IMR-90 (cell line): ENCODE measurements at regions not wholly inside any gene's neighbourhood (a gene's known extent, or its start where the extent isn't known, plus 50 kb on each side); places are given as distances from the start of the nearest gene placed in this dataset.

Source experiments
- ATAC-seq: fragments of 200-7000 bp; cut with Tn5 transposase; 2 replicates; pipeline ENCODE4 v1.9.1; 2020; ENCODE audit warnings: low read depth, mild to moderate bottlenecking, moderate library complexity
- BruUV-seq: library from RNA; stranded (reverse); fragments of 400-500 nt; replicated peaks from 2 replicates; lab custom pipeline; 2021; lab: Mats Ljungman, UMichigan
- CTCF ChIA-PET: fragments of 300-600 bp; formaldehyde crosslinking; extraction: SDS; loops from one replicate; lab custom pipeline; 2021; ENCODE audit warnings: antibody characterized with exemption; lab: Yijun Ruan, JAX
- POLR2A ChIA-PET: fragments of 300-600 bp; sonication (Branson Sonifier 250); formaldehyde crosslinking; loops from one replicate; lab custom pipeline; 2022; ENCODE audit warnings: antibody characterized with exemption; ENCODE audit not compliant: unreplicated experiment; lab: Charles Lee
- DNase-seq: peaks from one replicate; pipeline ENCODE4 v3.0.0; 2013
- H2AFZ ChIP-seq: replicated peaks from 2 replicates; pipeline ENCODE3; 2013; ENCODE audit warnings: low read length, mild to moderate bottlenecking; ENCODE audit not compliant: poor library complexity
- H2AK5ac ChIP-seq: 2 replicates; pipeline ENCODE4 v1.6.1; 2013; ENCODE audit warnings: low read depth, low read length, inconsistent platforms
- H2AK9ac ChIP-seq: replicated peaks from 2 replicates; pipeline ENCODE3; 2013; ENCODE audit warnings: mild to moderate bottlenecking, low read depth, low read length, moderate library complexity; ENCODE audit not compliant: poor library complexity
- H2BK120ac ChIP-seq: 2 replicates; pipeline ENCODE4 v1.6.1; 2013; ENCODE audit warnings: low read depth, low read length, inconsistent platforms
- H2BK15ac ChIP-seq: 3 replicates; pipeline ENCODE4 v1.6.1; 2013; ENCODE audit warnings: low read depth, low read length, inconsistent platforms
- H2BK20ac ChIP-seq: 2 replicates; pipeline ENCODE4 v1.6.1; 2013; ENCODE audit warnings: low read depth, mild to moderate bottlenecking, inconsistent platforms, low read length, moderate library complexity
- H2BK5ac ChIP-seq: 2 replicates; pipeline ENCODE4 v1.6.1; 2013; ENCODE audit warnings: mild to moderate bottlenecking, low read depth, low read length, inconsistent platforms; ENCODE audit not compliant: poor library complexity, severe bottlenecking
- H3K14ac ChIP-seq: replicated peaks from 2 replicates; pipeline ENCODE4 v1.6.1; 2013; ENCODE audit warnings: low read depth, low read length, inconsistent platforms
- H3K18ac ChIP-seq: 2 replicates; pipeline ENCODE4 v1.6.1; 2013; ENCODE audit warnings: low read depth, low read length, control low read depth
- H3K23ac ChIP-seq: 2 replicates; pipeline ENCODE4 v1.6.1; 2013; ENCODE audit warnings: low read depth, low read length, inconsistent platforms
- H3K27ac ChIP-seq: 2 replicates; pipeline ENCODE4 v1.5.1; 2013; ENCODE audit warnings: mild to moderate bottlenecking, control low read depth, low read length; ENCODE audit not compliant: insufficient read depth
- H3K27me3 ChIP-seq: 2 replicates; pipeline ENCODE4 v1.6.1; 2013; ENCODE audit warnings: low read length; ENCODE audit not compliant: control insufficient read depth, insufficient read depth
- H3K36me3 ChIP-seq: 2 replicates; pipeline ENCODE4 v1.6.1; 2013; ENCODE audit warnings: low read length, mixed read lengths; ENCODE audit not compliant: control insufficient read depth, insufficient read depth
- H3K4ac ChIP-seq: 2 replicates; pipeline ENCODE4 v1.6.1; 2013; ENCODE audit warnings: low read depth, low read length, inconsistent platforms
- H3K4me1 ChIP-seq: 2 replicates; pipeline ENCODE4 v1.6.1; 2013; ENCODE audit warnings: low read length, mixed read lengths; ENCODE audit not compliant: control insufficient read depth, insufficient read depth
- H3K4me2 ChIP-seq: 2 replicates; pipeline ENCODE4 v1.6.1; 2013; ENCODE audit warnings: low read depth, mild to moderate bottlenecking, control low read depth, low read length, moderate library complexity
- H3K4me3 ChIP-seq: 2 replicates; pipeline ENCODE4 v1.5.1; 2013; ENCODE audit warnings: low read depth, mild to moderate bottlenecking, control low read depth, low read length, moderate library complexity; ENCODE audit not compliant: insufficient read depth
- H3K56ac ChIP-seq: 2 replicates; pipeline ENCODE4 v1.6.1; 2013; ENCODE audit warnings: low read length, inconsistent platforms; ENCODE audit not compliant: insufficient read depth; ENCODE audit errors: extremely low read depth
- H3K79me1 ChIP-seq, 2 experiments: 2 replicates each; pipeline ENCODE4 v1.6.1; 2013; ENCODE audit warnings: low read length in 2 of 2, inconsistent platforms in 1 of 2, low read depth in 1 of 2
- H3K9ac ChIP-seq: 2 replicates; pipeline ENCODE4 v1.6.1; 2013; ENCODE audit warnings: low read depth, low read length, control low read depth
- H3K9me1 ChIP-seq: 2 replicates; pipeline ENCODE4 v1.6.1; 2013; ENCODE audit warnings: low read length, inconsistent platforms; ENCODE audit not compliant: insufficient read depth
- H3K9me3 ChIP-seq: 2 replicates; pipeline ENCODE4 v1.6.1; 2013; ENCODE audit warnings: low read length; ENCODE audit not compliant: control insufficient read depth, insufficient read depth
- H4K20me1 ChIP-seq: 2 replicates; pipeline ENCODE4 v1.6.1; 2013; ENCODE audit warnings: low read length, inconsistent platforms; ENCODE audit not compliant: insufficient read depth
- H4K5ac ChIP-seq: 2 replicates; pipeline ENCODE4 v1.6.1; 2013; ENCODE audit warnings: mild to moderate bottlenecking, low read depth, low read length, control low read depth
- H4K8ac ChIP-seq, 2 experiments: 2 replicates each; pipeline ENCODE4 v1.6.1; 2013; ENCODE audit warnings: low read depth in 2 of 2, low read length in 2 of 2, control low read depth in 1 of 2, inconsistent platforms in 1 of 2
- H4K91ac ChIP-seq: 2 replicates; pipeline ENCODE4 v1.6.1; 2013; ENCODE audit warnings: low read depth, low read length, inconsistent platforms; ENCODE audit not compliant: insufficient read depth
- CHD1 ChIP-seq: IDR thresholded peaks from 2 replicates; pipeline ENCODE4 v1.6.1; 2012; ENCODE audit warnings: low read depth, low read length, improper control_type of control experiment
- CTCF ChIP-seq: conservative IDR thresholded peaks from 2 replicates; pipeline ENCODE4 v1.5.1; 2012; ENCODE audit warnings: mild to moderate bottlenecking, low read depth, low read length, improper control_type of control experiment
- FOS ChIP-seq: fragments of 150-350 bp; IDR thresholded peaks from 2 replicates; pipeline ENCODE4 v1.6.1; 2016; ENCODE audit warnings: low read depth, low read length
- MAFK ChIP-seq: IDR thresholded peaks from 2 replicates; pipeline ENCODE4 v1.6.1; 2012; ENCODE audit warnings: low read depth, low read length, improper control_type of control experiment
- SMC3 ChIP-seq: fragments of 150-350 bp; IDR thresholded peaks from 2 replicates; pipeline ENCODE4 v1.6.1; 2016; ENCODE audit warnings: low read depth, mild to moderate bottlenecking, antibody characterized with exemption, low read length, moderate library complexity
- WGBS, 2 experiments: methylation state at CpG; one replicate each; pipeline versions ENCODE4 v1.1.5 to v1.1.7; 2013; ENCODE audit warnings: missing lambda C conversion rate in 2 of 2; ENCODE audit not compliant: insufficient read length in 1 of 2; ENCODE audit errors: extremely low coverage in 2 of 2; 5-methylcytosine and 5-hydroxymethylcytosine counted together
- dilution Hi-C: fragments of 300-500 bp; cut with HindIII; formaldehyde crosslinking; loops from one replicate; pipeline ENCODE4 v1.14.3; 2018; ENCODE audit warnings: low sequenced_read_pairs; ENCODE audit not compliant: unreplicated experiment
- in situ Hi-C: fragments of 300-500 bp; cut with MboI; formaldehyde crosslinking; loops from 3 replicates; pipeline ENCODE4 v1.14.3; 2019; ENCODE audit warnings: low sequenced_read_pairs, inconsistent platforms, mixed read lengths
- intact Hi-C: fragments of 100-400 bp; cut with micrococcal nuclease; formaldehyde crosslinking; loops from 2 replicates; pipeline ENCODE4 v1.10.0; 2022

- H3K9me3 ChIP-seq, result no peaks in the 10 kb centered on the region
- H4K8ac ChIP-seq, result peak overlapping the region; percentile 32 to 65; a peak in 3 of 4 replicates
- no peaks in the 10 kb centered on the region for H3K27me3 ChIP-seq
- peak overlapping the region; percentile 76 for H2BK120ac ChIP-seq
- H2AK5ac ChIP-seq, result no peak overlapping the region; the same call in 1 of the 2 replicates
- in situ Hi-C loops, result no loop called here
- H2AFZ ChIP-seq, result no peak overlapping the region
- peaks cover 2% of the 10 kb centered on the region; the same call in 1 of the 2 replicates for H3K9me1 ChIP-seq
- no TSS peak for BruUV-seq
- ATAC-seq (peak; percentile 36), DNase-seq (peak; percentile 70)
- TF ChIP-seq MAFK (peak; percentile 82), CTCF (no peak), CHD1 (no peak), SMC3 (no peak), FOS (0 out of 2 replicates have a peak, but pooled peaks have one; percentile 19)
- peak overlapping the region; percentile 81 for H2BK5ac ChIP-seq
- H2BK20ac ChIP-seq, result peak overlapping the region; percentile 88
- POLR2A ChIA-PET, result interaction anchor here (0.6 kb wide), 1 partner anchor 11 kb away, joined by 7 read pairs; no protein-coding TSS in a partner anchor
- H3K14ac ChIP-seq, result peak overlapping the region; percentile 80
- intact Hi-C loops, result no loop called here
- dilution Hi-C loops, result no loop called here
- peak overlapping the region; percentile 65 for H2AK9ac ChIP-seq
- H4K20me1 ChIP-seq, result no peaks in the 10 kb centered on the region
- no peak overlapping the region for H3K4me3 ChIP-seq
- H4K91ac ChIP-seq, result peak overlapping the region; percentile 37; the same call in 1 of the 2 replicates
- no CpG with 5 or more reads among the region's 3 CpGs for WGBS, 2 experiments
- no peak overlapping the region for H3K9ac ChIP-seq
- H4K5ac ChIP-seq, result peak overlapping the region; percentile 59; the same call in 1 of the 2 replicates
- H3K18ac ChIP-seq, result peak overlapping the region; percentile 91; the same call in 1 of the 2 replicates
- H3K4me2 ChIP-seq, result peak overlapping the region; percentile 42; the same call in 1 of the 2 replicates
- H2BK15ac ChIP-seq, result peak overlapping the region; percentile 91; the same call in 2 of the 3 replicates
- H3K56ac ChIP-seq, result 0 out of 2 replicates have a peak overlapping the region, but pooled peaks have one; percentile 41
- peaks cover 13% of the 10 kb centered on the region for H3K4me1 ChIP-seq
- H3K4ac ChIP-seq, result peak overlapping the region; percentile 75
- no peaks in the 10 kb centered on the region for H3K79me1 ChIP-seq
- no peaks in the 10 kb centered on the region for H3K36me3 ChIP-seq
- 0 out of 2 replicates have a peak overlapping the region, but pooled peaks have one; percentile 1 for H3K23ac ChIP-seq
- CTCF ChIA-PET, result no interaction called here
- H3K27ac ChIP-seq, result no peak overlapping the region; the same call in 1 of the 2 replicates
Measured at GRCh38 chr1:81706650-81707435, 93.9 kb upstream of the ADGRL2 start.
